Breast epithelium (tissue), 4 donors: ENCODE measurements at regions not wholly inside any gene's neighbourhood (a gene's known extent, or its start where the extent isn't known, plus 50 kb on each side); places are given as distances from the start of the nearest gene placed in this dataset.

Experiments used
- DNase-seq, 2 donors: peaks; one replicate each; pipeline ENCODE4 v3.0.0-alpha.2; 2019; ENCODE audit warnings: low spot score in 2 of 2
- H3K27ac ChIP-seq, 2 donors: fragments of 200-600 bp; sonication (generic) in 1 of 2; one replicate each; pipeline ENCODE4 v1.5.1; 2016 to 2019; ENCODE audit warnings: mild to moderate bottlenecking in 1 of 2
- H3K27me3 ChIP-seq, 2 donors: fragments of 200-600 bp; sonication (generic) in 1 of 2; one replicate each; pipeline versions ENCODE4 v1.5.1 to v1.6.0; 2017 to 2019; ENCODE audit warnings: control low read depth in 1 of 2, mild to moderate bottlenecking in 1 of 2
- H3K36me3 ChIP-seq: fragments of 200-600 bp; one replicate; pipeline ENCODE4 v1.5.1; 2019
- H3K4me1 ChIP-seq, 2 donors: fragments of 200-600 bp; sonication (generic); one replicate each; pipeline ENCODE4 v1.5.1; 2016 to 2019; ENCODE audit warnings: control low read depth in 1 of 2
- H3K4me3 ChIP-seq, 3 donors: fragments of 200-600 bp; sonication (generic); 1 replicate in 2 of 3; 2 replicates in 1 of 3; pipeline ENCODE4 v1.5.1; 2016 to 2019; ENCODE audit warnings: mild to moderate bottlenecking in 3 of 3, moderate library complexity in 2 of 3
- H3K9me3 ChIP-seq, 2 donors: fragments of 200-600 bp; sonication (generic) in 1 of 2; one replicate each; pipeline ENCODE4 v1.5.1; 2016 to 2019; ENCODE audit warnings: control low read depth in 1 of 2
- POLR2A ChIP-seq: fragments of 450-650 bp; IDR thresholded peaks from one replicate; pipeline ENCODE4 v1.6.1; 2016; ENCODE audit warnings: antibody characterized with exemption, mild to moderate bottlenecking, moderate library complexity
- POLR2AphosphoS5 ChIP-seq, 3 donors: sonication (generic); formaldehyde crosslinking; IDR thresholded peaks; one replicate each; pipeline ENCODE4 v1.6.1; 2017; ENCODE audit warnings: antibody characterized with exemption in 3 of 3
- intact Hi-C: fragments of 100-400 bp; cut with DNase I; formaldehyde crosslinking; loops from one replicate; pipeline ENCODE4 v1.15.1; 2023; ENCODE audit warnings: low total_unique reads
- TF ChIP-seq, protein P1 (sequence below), 3 donors: fragments of 450-650 bp; IDR thresholded peaks; one replicate each; pipeline ENCODE4 v1.5.1; 2016 to 2017; ENCODE audit warnings: antibody characterized with exemption in 3 of 3, mild to moderate bottlenecking in 3 of 3, moderate library complexity in 3 of 3

DNA sequence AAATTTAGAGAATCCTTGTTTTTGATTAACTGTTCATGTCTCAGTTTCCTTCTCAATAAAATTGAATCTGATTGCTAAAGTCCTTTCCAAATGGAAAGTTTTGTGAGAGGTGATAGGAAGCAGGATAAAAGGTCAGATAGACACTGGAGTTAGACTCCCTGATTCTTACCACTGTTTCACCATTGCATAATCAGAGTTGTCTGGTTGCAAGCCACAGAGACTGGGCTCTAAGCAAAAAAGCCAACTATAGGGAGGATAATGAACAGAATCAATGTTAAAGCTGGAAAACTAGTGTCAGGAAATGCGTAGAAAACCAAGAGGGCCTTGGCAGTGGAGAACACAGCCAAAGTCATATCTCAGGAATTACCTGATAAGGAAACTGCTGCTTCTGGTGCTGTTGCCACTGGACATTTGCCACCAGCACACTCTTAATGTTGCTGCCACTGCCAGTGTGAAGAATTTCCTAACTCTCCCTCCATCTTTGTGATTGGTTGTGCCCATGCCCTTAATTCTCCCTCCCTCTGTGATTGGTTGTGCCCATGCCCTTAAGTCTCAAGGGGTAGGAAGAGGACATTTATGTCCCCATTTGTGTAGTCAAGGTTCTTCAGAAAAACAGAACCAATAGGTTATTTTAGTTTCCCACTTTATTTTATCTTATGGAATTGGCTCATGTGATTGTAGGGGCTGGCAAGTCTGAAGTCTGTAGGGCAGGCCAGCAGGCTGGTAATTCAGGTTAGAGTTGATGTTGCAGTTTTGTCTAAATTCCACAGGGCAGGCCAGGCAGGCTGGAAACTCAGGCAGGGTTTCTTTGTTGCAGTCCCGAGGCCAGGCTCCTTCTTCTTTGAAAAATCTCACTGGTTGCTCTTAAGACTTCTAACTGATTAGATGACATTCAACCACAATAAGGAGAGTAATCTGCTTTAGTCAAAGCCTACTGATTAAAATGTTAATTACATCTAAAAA lies 639.0 kb downstream of the REEP3 start:
- H3K4me1 ChIP-seq, result no peaks in the 10 kb centered on the region
- H3K27me3 ChIP-seq, result no peaks in the 10 kb centered on the region
- no peak overlapping the region for H3K27ac ChIP-seq
- H3K4me3 ChIP-seq, result no peak overlapping the region
- DNase-seq, result no peak
- no peaks in the 10 kb centered on the region for H3K36me3 ChIP-seq
- no peaks in the 10 kb centered on the region for H3K9me3 ChIP-seq
- TF ChIP-seq POLR2A (no peak), POLR2AphosphoS5 (IDR thresholded peaks at IDR 0.05) (no peak)
- TF ChIP-seq, protein P1, sequence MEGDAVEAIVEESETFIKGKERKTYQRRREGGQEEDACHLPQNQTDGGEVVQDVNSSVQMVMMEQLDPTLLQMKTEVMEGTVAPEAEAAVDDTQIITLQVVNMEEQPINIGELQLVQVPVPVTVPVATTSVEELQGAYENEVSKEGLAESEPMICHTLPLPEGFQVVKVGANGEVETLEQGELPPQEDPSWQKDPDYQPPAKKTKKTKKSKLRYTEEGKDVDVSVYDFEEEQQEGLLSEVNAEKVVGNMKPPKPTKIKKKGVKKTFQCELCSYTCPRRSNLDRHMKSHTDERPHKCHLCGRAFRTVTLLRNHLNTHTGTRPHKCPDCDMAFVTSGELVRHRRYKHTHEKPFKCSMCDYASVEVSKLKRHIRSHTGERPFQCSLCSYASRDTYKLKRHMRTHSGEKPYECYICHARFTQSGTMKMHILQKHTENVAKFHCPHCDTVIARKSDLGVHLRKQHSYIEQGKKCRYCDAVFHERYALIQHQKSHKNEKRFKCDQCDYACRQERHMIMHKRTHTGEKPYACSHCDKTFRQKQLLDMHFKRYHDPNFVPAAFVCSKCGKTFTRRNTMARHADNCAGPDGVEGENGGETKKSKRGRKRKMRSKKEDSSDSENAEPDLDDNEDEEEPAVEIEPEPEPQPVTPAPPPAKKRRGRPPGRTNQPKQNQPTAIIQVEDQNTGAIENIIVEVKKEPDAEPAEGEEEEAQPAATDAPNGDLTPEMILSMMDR (IDR thresholded peaks at IDR 0.05), result no peak
- intact Hi-C loops, result no loop called here

DNA sequence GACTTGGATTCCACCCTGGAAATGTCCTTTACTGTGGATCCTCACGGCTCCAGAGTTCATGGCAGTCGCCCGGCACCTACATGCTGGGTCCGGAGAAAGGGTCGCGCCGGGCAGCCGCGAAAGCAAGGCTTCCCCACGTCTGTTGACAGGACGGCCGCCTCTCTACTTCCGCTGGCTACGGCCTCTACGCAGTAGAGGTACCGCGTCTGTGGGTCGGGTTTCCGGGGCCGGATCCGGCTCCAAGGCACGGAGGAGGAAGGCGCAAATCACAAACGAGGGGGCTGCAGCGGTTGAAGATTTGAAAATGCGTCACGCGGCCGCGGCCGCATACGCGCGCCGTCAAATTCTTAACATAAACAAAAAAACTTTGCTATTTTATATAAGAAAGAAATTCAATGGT lies 649.6 kb downstream of the REEP3 start:
- Histone ChIP-seq H3K27ac (no peak overlapping the region), H3K36me3 (no peaks in the 10 kb centered on the region), H3K27me3 (no peaks in the 10 kb centered on the region), H3K4me1 (no peaks in the 10 kb centered on the region), H3K4me3 (no peak overlapping the region), H3K9me3 (peaks cover 0 to 14% of the 10 kb centered on the region in 2 donors)
- TF ChIP-seq POLR2AphosphoS5 (IDR thresholded peaks at IDR 0.05), result no peak
- no peak for TF ChIP-seq POLR2A
- TF ChIP-seq, protein P1 (IDR thresholded peaks at IDR 0.05), result no peak
- intact Hi-C loops, result no loop called here
- DNase-seq, result no peak

DNA sequence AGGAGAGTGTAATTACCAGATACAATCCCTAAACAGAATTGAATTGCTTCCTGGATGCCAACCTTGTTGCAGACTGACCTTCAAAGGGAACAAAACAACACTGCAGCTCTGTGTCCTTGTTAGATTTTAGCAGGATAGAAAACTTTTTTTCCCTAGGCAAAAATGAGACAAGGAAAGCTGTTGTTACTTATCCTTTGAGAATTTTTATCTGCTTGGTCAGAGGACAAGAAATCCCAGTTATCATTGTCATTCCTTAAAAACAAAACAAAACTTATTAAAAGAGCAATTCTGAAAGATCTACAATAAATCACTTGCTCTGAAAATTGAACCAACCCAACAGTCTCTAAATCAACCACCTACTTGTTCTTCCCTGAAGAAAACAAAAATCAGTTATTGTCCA lies 652.6 kb downstream of the REEP3 start:
- H3K36me3 ChIP-seq, result no peaks in the 10 kb centered on the region
- no peaks in the 10 kb centered on the region for H3K4me1 ChIP-seq
- H3K9me3 ChIP-seq, result no peaks in the 10 kb centered on the region
- no peak overlapping the region for H3K4me3 ChIP-seq
- intact Hi-C loops, result no loop called here
- no peak for TF ChIP-seq POLR2AphosphoS5 (IDR thresholded peaks at IDR 0.05)
- TF ChIP-seq, protein P1 (IDR thresholded peaks at IDR 0.05), result no peak
- no peak for TF ChIP-seq POLR2A
- no peaks in the 10 kb centered on the region for H3K27me3 ChIP-seq
- H3K27ac ChIP-seq, result no peak overlapping the region
- no peak for DNase-seq

DNA sequence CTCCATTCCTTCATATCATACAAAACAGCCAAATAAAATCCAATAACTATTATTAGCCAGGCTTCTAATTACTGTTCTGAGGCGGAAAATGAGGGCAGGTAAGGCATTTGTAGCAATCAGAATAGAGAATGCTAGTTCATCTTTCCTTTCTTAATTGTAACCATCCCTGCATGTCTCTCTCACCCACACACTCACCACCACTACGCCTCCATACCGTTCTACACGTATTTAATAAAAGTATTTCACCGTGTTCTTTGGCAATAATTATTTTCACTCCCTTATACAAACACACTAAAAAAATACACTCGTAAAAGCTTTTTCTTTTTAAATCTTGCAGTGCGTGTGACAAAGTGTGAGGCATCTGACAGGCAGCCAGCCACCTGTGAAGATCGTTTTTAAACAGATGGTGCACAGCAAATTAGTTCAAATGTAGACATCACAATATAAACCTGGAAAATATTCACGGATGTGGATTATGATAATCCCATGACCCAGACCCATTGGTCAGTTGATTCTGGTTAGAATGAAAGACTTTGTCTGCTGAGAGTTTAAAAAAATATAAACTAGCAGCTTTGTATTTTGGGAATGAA lies 653.6 kb downstream of the REEP3 start:
- intact Hi-C loops, result loop anchor here (5.0 kb wide), 1 partner anchor 973 kb away; no protein-coding TSS in a partner anchor
- H3K27me3 ChIP-seq, result no peaks in the 10 kb centered on the region
- no peaks in the 10 kb centered on the region for H3K9me3 ChIP-seq
- H3K27ac ChIP-seq, result no peak overlapping the region
- TF ChIP-seq, protein P1 (IDR thresholded peaks at IDR 0.05), result no peak
- TF ChIP-seq POLR2A (no peak), POLR2AphosphoS5 (IDR thresholded peaks at IDR 0.05) (no peak)
- H3K36me3 ChIP-seq, result no peaks in the 10 kb centered on the region
- DNase-seq, result no peak
- H3K4me3 ChIP-seq, result no peak overlapping the region
- H3K4me1 ChIP-seq, result no peaks in the 10 kb centered on the region
